ENCODE measurements at regions not wholly inside any gene's neighbourhood (a gene's known extent, or its start where the extent isn't known, plus 50 kb on each side); places are given as distances from the start of the nearest gene placed in this dataset.
A peak's percentile ranks its signal among the peaks of the same experiment; 100 is the strongest.

DNA sequence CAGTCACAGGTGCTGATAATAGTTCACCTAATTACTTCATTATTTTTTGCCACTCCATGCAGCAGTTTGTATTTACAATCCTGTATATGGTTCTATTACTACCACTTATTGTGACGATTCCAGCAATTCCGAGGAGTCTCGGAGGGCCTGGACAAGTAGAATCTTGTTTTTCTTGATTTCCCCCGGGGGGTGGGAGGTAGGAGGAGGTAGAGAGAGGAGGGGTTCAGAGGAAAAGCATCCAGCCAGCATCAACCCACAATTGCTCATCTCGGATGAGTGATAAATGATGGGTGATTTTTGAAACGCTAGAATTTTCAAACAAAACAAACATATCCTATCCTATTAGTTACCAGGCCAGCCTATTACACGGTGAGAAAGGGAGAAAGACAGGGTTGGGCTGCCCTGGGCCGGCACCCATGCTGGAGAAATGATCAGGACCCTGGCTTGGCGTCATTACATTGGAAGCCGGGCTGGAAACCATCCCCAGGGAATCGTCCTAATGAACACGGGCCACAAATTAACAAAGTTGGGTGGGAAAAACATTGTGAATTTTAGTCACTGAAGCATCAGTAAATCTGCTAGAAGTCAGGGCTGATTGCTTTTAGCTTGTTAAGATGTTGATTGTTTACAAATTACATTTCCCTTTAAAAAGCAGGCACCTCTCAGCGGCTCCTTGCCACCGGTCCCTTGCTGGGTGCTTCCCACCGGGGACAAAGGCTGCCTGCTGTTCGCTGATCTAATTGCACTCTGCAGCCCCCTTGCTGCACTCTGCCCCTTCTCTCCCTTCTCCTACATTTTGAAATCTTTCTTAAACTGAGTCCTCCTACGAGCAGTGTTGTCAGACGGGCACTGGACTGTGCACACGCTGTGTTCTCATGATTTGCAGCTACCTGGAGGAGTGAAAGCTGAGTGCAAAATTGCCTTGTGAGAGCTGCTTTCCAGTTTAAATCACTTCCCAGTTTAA lies 95.5 kb downstream of the FAM204A start:
- no peak for DNase-seq (ENCODE audit: low spot score)

DNA sequence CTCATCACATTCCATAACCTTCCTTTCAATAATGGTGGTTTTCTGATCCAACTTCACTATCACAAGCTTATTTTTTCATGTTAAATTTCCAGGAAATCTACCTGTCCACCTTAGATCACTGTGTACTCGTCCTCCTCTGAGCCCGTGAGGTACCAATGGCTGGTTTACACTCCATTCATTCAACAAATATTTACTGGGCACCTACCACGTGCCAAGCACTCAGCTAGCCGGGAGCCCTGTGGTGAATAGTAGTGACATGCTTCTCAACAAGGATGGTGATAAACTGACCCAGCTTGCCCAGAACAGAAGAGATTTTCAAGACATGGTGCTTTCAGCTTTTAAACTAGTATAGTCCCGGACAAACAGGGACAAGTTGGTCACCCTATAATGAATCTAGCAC lies 98.2 kb downstream of the FAM204A start:
- DNase-seq (ENCODE audit: low spot score), result no peak

- DNase-seq (ENCODE audit: low spot score), result peak; percentile 56
Observed at GRCh38 chr10:118241229-118242137, 100.6 kb downstream of the FAM204A start.

GRCh38 chr10:118239236-118239630 lies 102.9 kb downstream of the FAM204A start:
- DNase-seq (ENCODE audit: low spot score), result no peak

- no peak for DNase-seq (ENCODE audit: low spot score)
Observed at GRCh38 chr10:118238573-118239235, 103.4 kb downstream of the FAM204A start.

DNA sequence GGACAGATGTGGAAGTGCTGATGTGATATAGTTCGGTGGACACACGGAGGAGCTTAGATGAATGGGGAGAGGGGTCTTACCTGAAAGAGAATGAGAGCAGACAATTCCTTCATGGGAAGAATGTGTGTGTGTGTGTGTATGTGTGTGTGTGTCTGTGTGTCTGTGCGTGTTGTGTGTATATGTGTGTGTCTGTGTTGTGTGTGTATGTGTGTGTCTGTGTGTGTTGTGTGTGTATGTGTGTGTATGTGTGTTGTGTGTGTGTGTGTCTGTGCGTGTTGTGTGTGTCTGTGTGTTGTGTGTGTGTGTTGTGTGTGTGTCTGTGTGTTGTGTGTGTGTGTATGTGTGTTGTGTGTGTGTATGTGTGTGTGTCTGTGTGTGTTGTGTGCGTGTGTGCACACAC lies 104.2 kb downstream of the FAM204A start:
- DNase-seq (ENCODE audit: low spot score), result no peak

GRCh38 chr10:118234683-118235082 lies 107.4 kb downstream of the FAM204A start:
- DNase-seq (ENCODE audit: low spot score), result no peak

DNA sequence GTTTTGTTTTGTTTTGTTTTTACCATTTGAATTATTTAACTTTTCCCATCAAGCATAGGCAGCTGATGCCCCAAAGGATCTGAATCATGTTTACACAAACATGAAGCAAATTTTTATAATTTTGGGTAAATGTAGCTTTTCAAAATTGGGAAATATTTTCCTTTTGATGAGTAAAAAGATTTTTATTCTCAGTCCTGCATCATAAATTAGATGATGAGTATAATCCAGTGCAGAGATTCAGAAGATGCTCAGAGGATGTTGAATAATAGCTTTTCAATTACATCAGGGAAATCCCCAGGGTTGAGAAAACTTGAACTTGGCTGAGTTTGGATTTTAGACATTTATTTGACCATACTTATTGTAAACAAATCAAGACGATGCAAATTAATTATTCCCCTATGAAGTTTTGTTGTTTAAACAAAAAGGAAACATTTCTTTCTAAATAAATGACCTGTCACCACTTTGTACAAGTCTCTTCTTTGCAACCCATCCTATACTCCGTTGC lies 121.7 kb downstream of the FAM204A start:
- no peak for DNase-seq (ENCODE audit: low spot score)

DNA sequence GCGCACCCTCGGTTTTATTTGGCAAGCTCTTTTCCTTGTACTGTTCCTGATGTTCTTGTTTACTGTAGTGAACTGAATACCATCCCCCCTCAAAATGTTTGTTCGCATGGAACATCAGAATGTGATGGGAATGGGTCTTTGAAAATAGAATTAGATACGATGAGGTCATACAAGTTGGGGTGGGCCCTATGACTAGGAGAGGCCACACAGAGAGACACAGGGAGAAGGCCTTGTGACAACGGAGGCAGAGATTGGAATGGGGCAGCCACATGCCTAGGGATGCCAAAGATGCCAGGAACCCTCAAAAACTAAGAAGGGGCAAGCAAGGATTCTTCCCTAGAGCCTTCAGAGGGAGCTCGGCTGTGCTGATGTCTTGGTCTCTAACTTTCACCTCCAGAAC lies 123.6 kb downstream of the FAM204A start:
- DNase-seq (ENCODE audit: low spot score), result no peak

- DNase-seq (ENCODE audit: low spot score), result no peak
Observed at GRCh38 chr10:118216571-118217170, 125.5 kb downstream of the FAM204A start.

DNA sequence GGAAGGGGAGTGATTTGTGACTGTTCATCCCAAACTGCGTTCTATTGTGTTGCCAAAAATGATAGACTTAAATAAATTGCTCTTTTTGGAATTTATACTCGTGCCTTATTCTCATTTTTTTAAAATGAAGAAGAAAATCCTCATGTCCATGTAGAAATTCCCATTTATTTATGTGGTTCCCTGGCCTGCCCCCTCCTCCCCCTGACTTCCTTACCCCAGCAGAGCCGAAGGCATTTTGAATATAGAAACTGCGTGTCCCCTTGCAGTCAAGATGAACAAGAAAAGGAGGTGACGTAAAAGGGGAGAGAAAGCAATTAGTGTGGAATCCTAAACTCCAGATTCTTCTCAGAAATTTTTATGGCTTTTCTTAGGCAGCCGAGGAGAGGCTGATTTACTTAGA lies 126.1 kb downstream of the FAM204A start:
- no peak for DNase-seq (ENCODE audit: low spot score)

DNA sequence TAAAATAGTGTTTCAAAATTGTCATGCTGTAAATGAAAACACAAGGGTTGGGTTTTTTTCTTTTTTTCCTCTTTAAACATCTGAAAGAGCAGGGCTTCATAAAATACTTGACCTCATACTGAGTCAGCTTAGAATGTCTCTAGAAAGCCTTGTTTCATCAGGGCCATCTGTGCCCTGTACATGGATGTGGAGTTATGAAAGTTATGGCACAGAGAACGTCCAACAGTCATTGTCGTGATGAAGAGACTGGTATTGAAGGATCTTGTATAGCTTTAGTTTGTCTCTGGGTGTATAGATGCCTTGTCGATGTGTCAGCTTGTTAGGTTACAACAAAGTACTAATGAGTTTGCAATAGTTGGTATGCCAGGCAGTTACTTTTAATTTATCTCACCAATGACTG lies 127.3 kb downstream of the FAM204A start:
- no peak for DNase-seq (ENCODE audit: low spot score)

DNA sequence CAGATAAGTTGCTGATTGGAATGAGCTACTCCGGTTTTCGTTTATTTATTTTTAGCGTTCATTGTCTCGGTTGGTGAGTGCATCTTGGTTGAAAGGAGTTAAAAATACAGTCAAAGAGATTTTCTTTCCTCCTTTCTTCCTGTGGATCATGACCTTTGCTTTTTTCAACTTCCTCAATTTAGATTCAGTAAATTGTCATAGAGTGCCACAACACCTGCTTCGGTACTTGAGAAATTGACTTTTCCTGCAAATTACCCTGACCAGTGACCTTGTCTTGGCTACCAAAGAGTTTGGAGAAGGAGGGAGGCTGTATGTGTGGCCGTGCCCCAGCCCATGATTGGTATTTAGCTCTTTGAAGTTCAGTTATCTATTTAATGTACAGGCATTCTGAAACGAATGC lies 128.7 kb downstream of the FAM204A start:
- DNase-seq (ENCODE audit: low spot score), result no peak

DNA sequence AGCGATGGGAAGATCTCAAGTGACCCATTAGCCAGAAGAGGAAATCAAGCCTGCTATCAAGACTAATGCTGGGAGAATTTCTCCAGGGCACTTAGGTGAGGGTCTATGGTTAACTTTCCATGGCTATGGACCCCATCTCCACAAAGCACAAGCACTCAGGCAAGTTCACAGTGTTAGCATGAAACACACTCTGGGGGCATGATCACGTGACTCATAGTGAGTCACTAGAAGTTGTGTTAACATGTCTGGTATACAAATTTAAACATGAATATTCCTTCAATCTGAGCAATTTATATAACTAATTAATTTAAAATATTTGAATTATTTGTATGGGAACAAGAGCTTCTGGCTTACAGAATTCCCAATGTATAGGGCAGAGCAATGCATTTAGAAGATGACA lies 131.8 kb downstream of the FAM204A start:
- no peak for DNase-seq (ENCODE audit: low spot score)

DNA sequence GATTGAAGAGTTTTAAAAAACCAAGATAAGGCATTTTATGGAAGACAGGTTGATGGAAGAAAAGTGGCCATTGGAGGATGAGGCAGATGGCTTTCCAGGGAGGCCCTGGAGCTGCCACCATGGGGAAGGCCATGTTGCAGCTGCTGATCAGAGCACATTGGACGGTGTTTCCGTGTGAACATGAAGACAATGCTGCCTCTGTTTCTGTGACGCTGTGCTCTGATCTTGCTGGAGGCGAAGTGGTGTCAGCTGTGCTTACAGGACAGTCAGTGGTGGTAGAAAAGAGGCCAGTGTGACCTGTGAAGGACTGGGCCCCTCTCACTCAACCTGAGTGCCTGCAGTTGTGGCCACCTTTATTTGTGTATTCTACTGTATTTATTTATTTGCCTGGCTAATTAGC lies 132.9 kb downstream of the FAM204A start:
- no peak for DNase-seq (ENCODE audit: low spot score)

GRCh38 chr10:118207470-118208007 lies 134.6 kb downstream of the FAM204A start:
- no peak for DNase-seq (ENCODE audit: low spot score)

DNA sequence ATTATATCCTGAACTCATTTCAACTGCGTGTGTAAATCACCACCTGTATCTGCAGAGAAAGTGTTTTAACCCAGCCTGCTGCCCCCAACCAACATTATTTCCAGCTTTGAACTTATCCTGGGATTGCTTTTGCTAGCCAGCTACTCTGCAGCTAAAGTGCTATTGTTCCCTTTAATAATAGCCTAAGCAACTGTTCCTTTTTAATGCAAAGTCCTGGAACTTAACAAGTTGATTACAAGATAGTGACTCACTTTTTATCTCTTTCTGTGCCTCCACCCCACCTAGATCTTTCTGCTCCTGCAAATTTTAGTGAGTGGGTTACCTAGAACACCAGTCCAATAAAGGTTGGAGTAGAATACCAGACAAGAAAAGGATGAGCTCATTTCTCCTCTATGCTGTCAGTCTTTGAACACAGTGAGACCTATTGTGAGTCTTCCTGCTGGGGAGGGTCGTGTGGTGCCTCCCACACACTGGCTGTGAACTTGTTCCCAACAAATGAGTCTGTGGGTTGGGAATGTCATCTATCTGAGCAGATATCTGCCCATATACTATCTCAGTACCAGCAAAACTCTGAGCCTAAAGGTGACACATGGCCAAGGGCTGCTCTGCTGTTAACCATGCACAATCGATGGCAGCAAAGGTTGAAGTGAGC lies 137.7 kb downstream of the FAM204A start:
- no peak for DNase-seq (ENCODE audit: low spot score)

DNA sequence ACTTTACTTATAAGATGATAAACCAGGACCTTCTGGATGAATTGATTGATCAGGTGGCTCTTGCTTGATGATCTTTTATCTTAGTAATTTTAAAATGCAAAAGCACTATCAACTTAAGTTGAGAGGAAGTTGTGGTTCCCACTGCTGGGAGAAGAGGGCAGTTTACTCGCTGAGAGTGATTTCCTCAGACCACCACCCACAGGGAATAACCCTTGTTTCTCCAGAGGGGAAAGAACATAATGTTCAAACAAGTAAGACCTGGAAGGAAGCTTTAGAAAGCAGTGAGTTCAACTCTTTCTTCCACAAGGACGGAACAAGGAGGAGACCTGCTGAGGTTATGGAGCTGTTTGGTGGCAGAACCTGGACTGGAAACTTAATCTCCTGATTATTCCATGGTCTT lies 138.7 kb downstream of the FAM204A start:
- no peak for DNase-seq (ENCODE audit: low spot score)

GRCh38 chr10:118195729-118196128 lies 146.4 kb downstream of the FAM204A start:
- DNase-seq (ENCODE audit: low spot score), result no peak

GRCh38 chr10:118193642-118194041 lies 146.9 kb upstream of the RAB11FIP2 start:
- no peak for DNase-seq (ENCODE audit: low spot score)

- no peak for DNase-seq (ENCODE audit: low spot score)
Observed at GRCh38 chr10:118181021-118181420, 134.3 kb upstream of the RAB11FIP2 start.
